GM10266 (cell line): ENCODE measurements at regions not wholly inside any gene's neighbourhood (a gene's known extent, or its start where the extent isn't known, plus 50 kb on each side); places are given as distances from the start of the nearest gene placed in this dataset.

Experiments used
- DNase-seq: peaks from one replicate; pipeline ENCODE4 v3.0.0; 2012; ENCODE audit errors: extremely low spot score
- CTCF ChIP-seq: IDR thresholded peaks from 2 replicates; pipeline ENCODE4 v1.5.1; 2012; ENCODE audit warnings: mild to moderate bottlenecking, low read depth; ENCODE audit not compliant: control insufficient read depth, insufficient read depth; ENCODE audit errors: missing control alignments

DNA sequence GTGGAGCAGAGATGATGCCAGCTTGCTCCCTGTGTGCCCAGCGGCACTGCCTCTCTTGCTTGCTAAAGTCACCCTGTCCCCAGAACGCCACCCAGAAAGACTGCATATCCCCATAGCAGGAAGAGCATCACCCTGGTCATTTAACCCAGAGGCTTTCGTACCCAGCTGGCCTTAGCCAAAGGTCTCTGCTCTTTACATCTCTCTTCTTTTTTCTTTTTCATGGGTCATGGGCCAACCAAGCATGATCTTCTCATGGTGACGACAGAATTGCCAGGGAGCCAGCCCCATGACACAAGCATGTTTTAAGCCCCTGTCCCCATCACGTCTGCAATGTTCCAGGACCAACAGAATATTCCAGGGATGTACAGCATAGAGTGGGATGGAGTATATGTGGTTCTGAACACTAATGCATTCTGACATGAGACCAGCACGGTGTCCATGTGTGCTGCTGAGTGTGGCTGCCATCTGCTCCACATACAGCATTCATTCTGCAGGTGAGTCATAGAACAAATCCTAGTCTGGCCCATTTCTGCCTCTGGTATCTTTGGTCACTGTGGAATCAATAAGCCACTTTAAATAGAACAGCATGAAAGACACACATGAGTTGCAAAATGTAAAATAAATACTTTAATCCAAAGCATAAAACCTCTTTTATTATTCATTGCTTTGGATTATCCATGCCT, 203.0 kb downstream of the MED10 start:
- no peak for DNase-seq
- no peak for TF ChIP-seq CTCF

- DNase-seq: no peak
- TF ChIP-seq CTCF: no peak
These were observed 208.7 kb downstream of the MED10 start for GRCh38 chr5:6169660-6170059.

DNA sequence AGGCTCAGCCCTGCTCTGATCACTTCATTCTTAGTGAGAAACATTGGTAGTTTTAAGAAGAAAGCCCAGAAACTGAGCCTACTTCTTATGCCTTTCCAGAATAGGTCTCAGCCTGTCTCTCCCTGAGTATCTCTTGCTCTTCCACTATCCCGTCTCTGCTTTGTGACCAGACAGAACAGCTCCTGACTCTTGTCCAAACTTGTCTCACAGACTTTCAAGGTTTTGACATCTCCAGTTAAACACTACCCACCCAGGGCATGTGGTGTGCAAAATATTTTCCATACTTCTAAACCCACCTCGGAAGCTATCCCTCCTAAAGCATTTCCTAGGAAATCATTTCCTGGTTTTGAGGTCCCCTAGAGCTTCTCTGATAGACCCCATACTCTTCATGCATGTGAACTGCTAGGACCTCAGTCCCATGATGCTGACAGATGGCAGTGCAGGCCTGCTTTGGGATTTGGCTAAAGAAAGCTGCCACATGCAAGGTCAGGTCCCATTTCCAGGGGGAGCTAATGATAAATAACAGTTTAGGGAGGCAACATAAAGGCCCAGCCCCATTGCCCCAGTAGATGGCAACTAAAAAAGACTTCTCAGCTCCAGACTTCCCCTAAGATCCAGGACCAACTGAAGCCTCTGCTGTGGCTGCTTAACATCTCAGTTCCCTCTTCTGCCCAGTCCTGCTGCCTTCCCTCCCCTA, 211.5 kb downstream of the MED10 start:
- TF ChIP-seq CTCF: peak; percentile 47

DNA sequence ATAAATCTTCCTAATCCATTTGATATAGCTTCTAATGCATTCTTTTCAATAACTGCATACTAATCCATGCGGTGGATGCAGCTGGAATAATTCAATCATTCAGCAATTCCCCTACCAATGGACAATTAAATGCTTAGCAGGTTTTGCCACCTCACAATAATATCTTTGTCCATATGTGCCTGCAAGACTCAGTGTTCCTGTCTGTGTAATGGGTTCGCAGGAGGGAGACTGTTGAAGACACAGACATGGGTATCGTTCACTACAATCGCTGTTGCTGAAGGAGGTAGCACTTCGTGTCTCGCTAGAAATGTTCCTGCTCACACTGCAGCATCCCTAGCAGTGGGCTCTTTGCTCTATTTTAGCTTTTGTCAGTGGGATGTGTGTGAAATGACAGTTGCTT, 214.4 kb downstream of the MED10 start:
- TF ChIP-seq CTCF: no peak

More for the DNA sequence above, 211.5 kb downstream of the MED10 start:
- DNase-seq: no peak

GRCh38 chr5:6162175-6162574, 216.2 kb downstream of the MED10 start:
- no peak for DNase-seq
- TF ChIP-seq CTCF: no peak

More for the DNA sequence above, 214.4 kb downstream of the MED10 start:
- no peak for DNase-seq

GRCh38 chr5:6161257-6161656, 217.1 kb downstream of the MED10 start:
- TF ChIP-seq CTCF: no peak
- DNase-seq: no peak

- no peak for TF ChIP-seq CTCF
These were observed 218.4 kb downstream of the MED10 start for GRCh38 chr5:6159832-6160430.

More at GRCh38 chr5:6159832-6160430, 218.4 kb downstream of the MED10 start:
- no peak for DNase-seq
